ENCODE measurements at regions not wholly inside any gene's neighbourhood (a gene's known extent, or its start where the extent isn't known, plus 50 kb on each side); places are given as distances from the start of the nearest gene placed in this dataset.

GRCh38 chr13:50722440-50723125, 120.9 kb downstream of the DLEU7 start:
- WGBS, 2 donors, result 86 to 93% methylated on average over 2 of the region's 2 CpGs
- ATAC-seq (ENCODE audit: insufficient read depth, low FRiP score) (no peak), DNase-seq (no peak)
- Histone ChIP-seq H3K27ac (ENCODE audit: low read depth in 1 of 2, low read length in 1 of 2) (no peak overlapping the region), H3K27me3 (ENCODE audit: control insufficient read depth in 3 of 3, insufficient read depth in 3 of 3, low read length in 2 of 3) (no peaks in the 10 kb centered on the region), H3K9ac (ENCODE audit: insufficient read depth in 1 of 2, low read length in 2 of 2) (no peak overlapping the region), H3K4me1 (ENCODE audit: control insufficient read depth in 5 of 5, insufficient read depth in 5 of 5, low read length in 5 of 5) (no peaks in the 10 kb centered on the region), H3K36me3 (ENCODE audit: control insufficient read depth in 4 of 4, insufficient read depth in 4 of 4, low read length in 4 of 4) (no peaks in the 10 kb centered on the region), H3K4me3 (no peak overlapping the region), H3K9me3 (ENCODE audit: control insufficient read depth in 4 of 4, insufficient read depth in 3 of 4, low read length in 3 of 4) (peaks cover 0 to 5% (median 0%) of the 10 kb centered on the region in 4 donors)
- no peak for TF ChIP-seq CTCF (IDR thresholded peaks at IDR 0.05; ENCODE audit: control extremely low read depth, extremely low read depth)

- Histone ChIP-seq H3K27me3 (ENCODE audit: control insufficient read depth in 3 of 3, insufficient read depth in 3 of 3, low read length in 2 of 3) (no peaks in the 10 kb centered on the region), H3K4me1 (ENCODE audit: control insufficient read depth in 5 of 5, insufficient read depth in 5 of 5, low read length in 5 of 5) (no peaks in the 10 kb centered on the region), H3K9ac (ENCODE audit: insufficient read depth in 1 of 2, low read length in 2 of 2) (no peak overlapping the region), H3K27ac (ENCODE audit: low read depth in 1 of 2, low read length in 1 of 2) (no peak overlapping the region), H3K4me3 (no peak overlapping the region), H3K36me3 (ENCODE audit: control insufficient read depth in 4 of 4, insufficient read depth in 4 of 4, low read length in 4 of 4) (no peaks in the 10 kb centered on the region), H3K9me3 (ENCODE audit: control insufficient read depth in 4 of 4, insufficient read depth in 3 of 4, low read length in 3 of 4) (peaks cover 0 to 5% (median 0%) of the 10 kb centered on the region in 4 donors)
- no peak for ATAC-seq (ENCODE audit: insufficient read depth, low FRiP score)
- DNase-seq, result no peak
- no peak for TF ChIP-seq CTCF (IDR thresholded peaks at IDR 0.05; ENCODE audit: control extremely low read depth, extremely low read depth)
- 88 to 94% methylated on average over 4 of the region's 4 CpGs for WGBS, 2 donors
Observed at GRCh38 chr13:50724438-50724837, 119.1 kb downstream of the DLEU7 start.

- Histone ChIP-seq H3K27ac (ENCODE audit: low read depth in 1 of 2, low read length in 1 of 2) (no peak overlapping the region), H3K4me3 (no peak overlapping the region), H3K27me3 (ENCODE audit: control insufficient read depth in 3 of 3, insufficient read depth in 3 of 3, low read length in 2 of 3) (no peaks in the 10 kb centered on the region), H3K9ac (ENCODE audit: insufficient read depth in 1 of 2, low read length in 2 of 2) (no peak overlapping the region), H3K4me1 (ENCODE audit: control insufficient read depth in 5 of 5, insufficient read depth in 5 of 5, low read length in 5 of 5) (no peaks in the 10 kb centered on the region), H3K9me3 (ENCODE audit: control insufficient read depth in 4 of 4, insufficient read depth in 3 of 4, low read length in 3 of 4) (peaks cover 0 to 5% (median 0%) of the 10 kb centered on the region in 4 donors), H3K36me3 (ENCODE audit: control insufficient read depth in 4 of 4, insufficient read depth in 4 of 4, low read length in 4 of 4) (no peaks in the 10 kb centered on the region)
- ATAC-seq (ENCODE audit: insufficient read depth, low FRiP score) (no peak), DNase-seq (no peak)
- no peak for TF ChIP-seq CTCF (IDR thresholded peaks at IDR 0.05; ENCODE audit: control extremely low read depth, extremely low read depth)
- 79 to 92% methylated on average over 5 of the region's 5 CpGs for WGBS, 2 donors
Observed at GRCh38 chr13:50724913-50725312, 118.6 kb downstream of the DLEU7 start.

- WGBS, 2 donors, result 93% methylated on average over 4 of the region's 4 CpGs
- TF ChIP-seq CTCF (IDR thresholded peaks at IDR 0.05; ENCODE audit: control extremely low read depth, extremely low read depth), result no peak
- Histone ChIP-seq H3K27ac (ENCODE audit: low read depth in 1 of 2, low read length in 1 of 2) (no peak overlapping the region), H3K27me3 (ENCODE audit: control insufficient read depth in 3 of 3, insufficient read depth in 3 of 3, low read length in 2 of 3) (no peaks in the 10 kb centered on the region), H3K36me3 (ENCODE audit: control insufficient read depth in 4 of 4, insufficient read depth in 4 of 4, low read length in 4 of 4) (no peaks in the 10 kb centered on the region), H3K9me3 (ENCODE audit: control insufficient read depth in 4 of 4, insufficient read depth in 3 of 4, low read length in 3 of 4) (peaks cover 0 to 6% (median 0%) of the 10 kb centered on the region in 4 donors), H3K4me3 (no peak overlapping the region), H3K9ac (ENCODE audit: insufficient read depth in 1 of 2, low read length in 2 of 2) (no peak overlapping the region), H3K4me1 (ENCODE audit: control insufficient read depth in 5 of 5, insufficient read depth in 5 of 5, low read length in 5 of 5) (no peaks in the 10 kb centered on the region)
- ATAC-seq (ENCODE audit: insufficient read depth, low FRiP score), result no peak
- DNase-seq, result no peak
Observed at GRCh38 chr13:50726164-50726563, 117.3 kb downstream of the DLEU7 start.

All from lung (tissue), 11 donors.